Activated CD4-positive, alpha-beta memory T cell treated with anti-CD3 and anti-CD28 coated beads for 36 hours (primary cell): ENCODE measurements at regions not wholly inside any gene's neighbourhood (a gene's known extent, or its start where the extent isn't known, plus 50 kb on each side); places are given as distances from the start of the nearest gene placed in this dataset.
"Not testable (repeated sequence)": the region's sequence is repeated elsewhere in the genome, so short reads cannot be mapped to it uniquely, and the experiment has no call there.

Source experiments
- CTCF ChIA-PET: fragments of 350-600 bp; sonication (Branson Sonifier 250); formaldehyde crosslinking; loops from one replicate; lab custom pipeline; 2021; ENCODE audit warnings: antibody characterized with exemption, inconsistent platforms; lab: Charles Lee
- POLR2A ChIA-PET: fragments of 350-600 bp; sonication (Branson Sonifier 250); formaldehyde crosslinking; loops from one replicate; lab custom pipeline; 2021; ENCODE audit warnings: antibody characterized with exemption; lab: Charles Lee
- DNase-seq: peaks from one replicate; pipeline ENCODE4 v3.0.0-alpha.2; 2020
- H3K27ac Mint-ChIP-seq: one replicate; pipeline ENCODE4 v1.8.0; 2021; ENCODE audit warnings: mixed read lengths
- H3K27me3 Mint-ChIP-seq: one replicate; pipeline ENCODE4 v1.8.0; 2021; ENCODE audit warnings: mixed read lengths
- H3K36me3 Mint-ChIP-seq: one replicate; pipeline ENCODE4 v1.8.0; 2021; ENCODE audit warnings: mixed read lengths
- H3K4me1 Mint-ChIP-seq: one replicate; pipeline ENCODE4 v1.8.0; 2021; ENCODE audit warnings: low read depth, mixed read lengths
- H3K4me3 Mint-ChIP-seq: one replicate; pipeline ENCODE4 v1.8.0; 2021; ENCODE audit warnings: mild to moderate bottlenecking, mixed read lengths
- H3K9me3 Mint-ChIP-seq: one replicate; pipeline ENCODE4 v1.8.0; 2021; ENCODE audit warnings: mixed read lengths
- intact Hi-C: fragments of 100-400 bp; cut with micrococcal nuclease; formaldehyde crosslinking; loops from one replicate; pipeline ENCODE4 v1.15.1; 2023

- H3K27me3 Mint-ChIP-seq, result peaks cover 2% of the 10 kb centered on the region
- H3K27ac Mint-ChIP-seq, result no peak overlapping the region
- POLR2A ChIA-PET, result no interaction called here
- no peak for DNase-seq
- CTCF ChIA-PET, result interaction anchor here (0.6 kb wide), 1 partner anchor 55 kb away, joined by 3 read pairs; no protein-coding TSS in a partner anchor
- no peaks in the 10 kb centered on the region for H3K36me3 Mint-ChIP-seq
- intact Hi-C loops, result no loop called here
- no peaks in the 10 kb centered on the region for H3K4me1 Mint-ChIP-seq
- no peak overlapping the region for H3K4me3 Mint-ChIP-seq
- no peaks in the 10 kb centered on the region for H3K9me3 Mint-ChIP-seq
These were observed 54.1 kb downstream of the MAFB start for GRCh38 chr20:40634891-40635290.

GRCh38 chr20:40633123-40633850, 55.7 kb downstream of the MAFB start:
- Mint-ChIP-seq H3K4me3 (no peak overlapping the region), H3K9me3 (no peaks in the 10 kb centered on the region), H3K27me3 (peaks cover 2% of the 10 kb centered on the region), H3K27ac (no peak overlapping the region), H3K36me3 (no peaks in the 10 kb centered on the region), H3K4me1 (no peaks in the 10 kb centered on the region)
- ChIA-PET POLR2A (interaction anchor here (0.6 kb wide), 1 partner anchor 46 kb away, joined by 3 read pairs; no protein-coding TSS in a partner anchor), CTCF (interaction anchor here (0.6 kb wide), 1 partner anchor 40 kb away, joined by 3 read pairs; no protein-coding TSS in a partner anchor)
- DNase-seq, result no peak
- intact Hi-C loops, result no loop called here

- CTCF ChIA-PET, result interaction anchor here (0.6 kb wide), 1 partner anchor 41 kb away, joined by 3 read pairs; no protein-coding TSS in a partner anchor
- H3K9me3 Mint-ChIP-seq, result no peaks in the 10 kb centered on the region
These were observed 56.6 kb downstream of the MAFB start for GRCh38 chr20:40632346-40632976.

GRCh38 chr20:40631119-40631631, 57.9 kb downstream of the MAFB start:
- Mint-ChIP-seq H3K36me3 (no peaks in the 10 kb centered on the region), H3K4me3 (no peak overlapping the region), H3K9me3 (peaks cover 2% of the 10 kb centered on the region), H3K27ac (no peak overlapping the region), H3K4me1 (no peaks in the 10 kb centered on the region), H3K27me3 (peaks cover 4% of the 10 kb centered on the region)
- POLR2A ChIA-PET, result no interaction called here
- intact Hi-C loops, result no loop called here
- DNase-seq, result no peak
- CTCF ChIA-PET, result no interaction called here

More at GRCh38 chr20:40632346-40632976, 56.6 kb downstream of the MAFB start:
- no peak for DNase-seq
- POLR2A ChIA-PET, result no interaction called here
- H3K27ac Mint-ChIP-seq, result no peak overlapping the region
- H3K36me3 Mint-ChIP-seq, result no peaks in the 10 kb centered on the region
- H3K27me3 Mint-ChIP-seq, result peaks cover 4% of the 10 kb centered on the region
- intact Hi-C loops, result no loop called here
- no peaks in the 10 kb centered on the region for H3K4me1 Mint-ChIP-seq
- H3K4me3 Mint-ChIP-seq, result no peak overlapping the region

GRCh38 chr20:40630713-40631112, 58.3 kb downstream of the MAFB start:
- CTCF ChIA-PET, result no interaction called here
- Mint-ChIP-seq H3K36me3 (no peaks in the 10 kb centered on the region), H3K4me1 (no peaks in the 10 kb centered on the region), H3K4me3 (no peak overlapping the region), H3K27me3 (peaks cover 4% of the 10 kb centered on the region), H3K9me3 (peaks cover 2% of the 10 kb centered on the region), H3K27ac (no peak overlapping the region)
- no peak for DNase-seq
- POLR2A ChIA-PET, result no interaction called here
- intact Hi-C loops, result no loop called here

- CTCF ChIA-PET, result no interaction called here
- intact Hi-C loops, result no loop called here
- no peak overlapping the region for H3K27ac Mint-ChIP-seq
- no peaks in the 10 kb centered on the region for H3K36me3 Mint-ChIP-seq
- POLR2A ChIA-PET, result no interaction called here
- no peak overlapping the region for H3K4me3 Mint-ChIP-seq
- DNase-seq, result no peak
- H3K27me3 Mint-ChIP-seq, result peaks cover 4% of the 10 kb centered on the region
- H3K4me1 Mint-ChIP-seq, result no peaks in the 10 kb centered on the region
- peaks cover 2% of the 10 kb centered on the region for H3K9me3 Mint-ChIP-seq
These were observed 58.9 kb downstream of the MAFB start for GRCh38 chr20:40630099-40630498.

GRCh38 chr20:40628877-40629276, 60.2 kb downstream of the MAFB start:
- Mint-ChIP-seq H3K27ac (no peak overlapping the region), H3K27me3 (peaks cover 4% of the 10 kb centered on the region), H3K36me3 (no peaks in the 10 kb centered on the region), H3K4me3 (no peak overlapping the region), H3K4me1 (no peaks in the 10 kb centered on the region), H3K9me3 (peaks cover 2% of the 10 kb centered on the region)
- CTCF ChIA-PET, result no interaction called here
- POLR2A ChIA-PET, result no interaction called here
- no peak for DNase-seq
- intact Hi-C loops, result no loop called here

GRCh38 chr20:40619053-40619452, 70.0 kb downstream of the MAFB start:
- DNase-seq, H3K36me3 Mint-ChIP-seq, H3K27ac Mint-ChIP-seq, CTCF ChIA-PET, H3K4me3 Mint-ChIP-seq, POLR2A ChIA-PET, H3K4me1 Mint-ChIP-seq, H3K27me3 Mint-ChIP-seq, intact Hi-C loops, H3K9me3 Mint-ChIP-seq: not testable (repeated sequence)

GRCh38 chr20:40617594-40617993, 71.4 kb downstream of the MAFB start:
- Mint-ChIP-seq H3K9me3 (no peaks in the 10 kb centered on the region), H3K27ac (no peak overlapping the region), H3K4me1 (no peaks in the 10 kb centered on the region), H3K36me3 (no peaks in the 10 kb centered on the region), H3K4me3 (no peak overlapping the region), H3K27me3 (peaks cover 7% of the 10 kb centered on the region)
- intact Hi-C loops, result no loop called here
- no peak for DNase-seq
- CTCF ChIA-PET, result no interaction called here
- POLR2A ChIA-PET, result no interaction called here

- ChIA-PET CTCF (no interaction called here), POLR2A (no interaction called here)
- Mint-ChIP-seq H3K4me3 (no peak overlapping the region), H3K27ac (no peak overlapping the region), H3K36me3 (no peaks in the 10 kb centered on the region), H3K27me3 (peaks cover 7% of the 10 kb centered on the region), H3K9me3 (no peaks in the 10 kb centered on the region), H3K4me1 (no peaks in the 10 kb centered on the region)
- no peak for DNase-seq
- intact Hi-C loops, result no loop called here
These were observed 76.2 kb downstream of the MAFB start for GRCh38 chr20:40612837-40613236.

GRCh38 chr20:40612247-40612646, 76.8 kb downstream of the MAFB start:
- POLR2A ChIA-PET, result no interaction called here
- Mint-ChIP-seq H3K4me1 (no peaks in the 10 kb centered on the region), H3K27ac (no peak overlapping the region), H3K36me3 (no peaks in the 10 kb centered on the region), H3K4me3 (no peak overlapping the region), H3K27me3 (peaks cover 4% of the 10 kb centered on the region), H3K9me3 (no peaks in the 10 kb centered on the region)
- CTCF ChIA-PET, result no interaction called here
- intact Hi-C loops, result no loop called here
- no peak for DNase-seq

- Mint-ChIP-seq H3K4me3 (no peak overlapping the region), H3K36me3 (no peaks in the 10 kb centered on the region), H3K27ac (no peak overlapping the region), H3K9me3 (no peaks in the 10 kb centered on the region), H3K27me3 (peaks cover 4% of the 10 kb centered on the region), H3K4me1 (no peaks in the 10 kb centered on the region)
- intact Hi-C loops, result no loop called here
- POLR2A ChIA-PET, result no interaction called here
- no peak for DNase-seq
- CTCF ChIA-PET, result interaction anchor here (0.8 kb wide), 1 partner anchor 1902 kb away, joined by 5 read pairs; no protein-coding TSS in a partner anchor
These were observed 78.3 kb downstream of the MAFB start for GRCh38 chr20:40610730-40611129.
